T-helper 2 cell treated with Interferon-gamma antibody and Interleukin-4, amounts not matched to agents 5 μg/mL and 100 μg/mL, for 36 hours (primary cell): ENCODE measurements at regions not wholly inside any gene's neighbourhood (a gene's known extent, or its start where the extent isn't known, plus 50 kb on each side); places are given as distances from the start of the nearest gene placed in this dataset.

Experiments
- DNase-seq: peaks from one replicate; pipeline ENCODE4 v3.0.0; 2021; ENCODE audit warnings: low spot score
- H3K27ac Mint-ChIP-seq: one replicate; pipeline ENCODE4 v1.8.0; 2021; ENCODE audit warnings: mild to moderate bottlenecking, mixed read lengths
- H3K27me3 Mint-ChIP-seq: one replicate; pipeline ENCODE4 v1.8.0; 2021; ENCODE audit warnings: low read depth, mixed read lengths
- H3K36me3 Mint-ChIP-seq: one replicate; pipeline ENCODE4 v1.8.0; 2021; ENCODE audit warnings: low read depth, mixed read lengths
- H3K4me1 Mint-ChIP-seq: one replicate; pipeline ENCODE4 v1.8.0; 2021; ENCODE audit warnings: low read depth, mixed read lengths
- H3K4me3 Mint-ChIP-seq: one replicate; pipeline ENCODE4 v1.8.0; 2022; ENCODE audit warnings: mild to moderate bottlenecking, moderate library complexity, mixed read lengths
- H3K9me3 Mint-ChIP-seq: one replicate; pipeline ENCODE4 v1.8.0; 2021; ENCODE audit warnings: mixed read lengths

GRCh38 chr3:103410231-103410630 lies 975.4 kb downstream of the ZPLD1 start:
- no peak for DNase-seq
- Mint-ChIP-seq H3K27ac (no peak overlapping the region), H3K27me3 (no peaks in the 10 kb centered on the region), H3K9me3 (no peaks in the 10 kb centered on the region), H3K4me1 (no peaks in the 10 kb centered on the region), H3K4me3 (no peak overlapping the region), H3K36me3 (no peaks in the 10 kb centered on the region)

- Mint-ChIP-seq H3K27ac (no peak overlapping the region), H3K4me3 (no peak overlapping the region)
Measured at GRCh38 chr3:103421460-103421859, 986.6 kb downstream of the ZPLD1 start.

GRCh38 chr3:103437883-103438282 lies 1003.1 kb downstream of the ZPLD1 start:
- peaks cover 10% of the 10 kb centered on the region for H3K9me3 Mint-ChIP-seq
- no peak overlapping the region for H3K4me3 Mint-ChIP-seq
- no peaks in the 10 kb centered on the region for H3K27me3 Mint-ChIP-seq
- no peaks in the 10 kb centered on the region for H3K36me3 Mint-ChIP-seq
- DNase-seq, result no peak
- H3K4me1 Mint-ChIP-seq, result no peaks in the 10 kb centered on the region
- no peak overlapping the region for H3K27ac Mint-ChIP-seq

More at GRCh38 chr3:103421460-103421859, 986.6 kb downstream of the ZPLD1 start:
- H3K4me1 Mint-ChIP-seq, result no peaks in the 10 kb centered on the region
- no peaks in the 10 kb centered on the region for H3K36me3 Mint-ChIP-seq
- peaks cover 4% of the 10 kb centered on the region for H3K9me3 Mint-ChIP-seq
- no peak for DNase-seq
- H3K27me3 Mint-ChIP-seq, result no peaks in the 10 kb centered on the region

GRCh38 chr3:103440539-103441203 lies 1005.9 kb downstream of the ZPLD1 start:
- Mint-ChIP-seq H3K9me3 (peaks cover 10% of the 10 kb centered on the region), H3K4me3 (no peak overlapping the region), H3K36me3 (no peaks in the 10 kb centered on the region), H3K4me1 (no peaks in the 10 kb centered on the region), H3K27me3 (no peaks in the 10 kb centered on the region), H3K27ac (no peak overlapping the region)
- no peak for DNase-seq

- Mint-ChIP-seq H3K9me3 (peaks cover 7% of the 10 kb centered on the region), H3K4me3 (no peak overlapping the region), H3K27me3 (no peaks in the 10 kb centered on the region), H3K27ac (no peak overlapping the region), H3K4me1 (no peaks in the 10 kb centered on the region), H3K36me3 (no peaks in the 10 kb centered on the region)
- DNase-seq, result no peak
Measured at GRCh38 chr3:103446953-103447629, 1012.3 kb downstream of the ZPLD1 start.

- Mint-ChIP-seq H3K27me3 (no peaks in the 10 kb centered on the region), H3K4me3 (no peak overlapping the region), H3K27ac (no peak overlapping the region), H3K4me1 (no peaks in the 10 kb centered on the region), H3K9me3 (no peaks in the 10 kb centered on the region), H3K36me3 (no peaks in the 10 kb centered on the region)
- DNase-seq, result no peak
Measured at GRCh38 chr3:103453152-103453551, 1018.3 kb downstream of the ZPLD1 start.

- H3K27ac Mint-ChIP-seq, result no peak overlapping the region
- H3K36me3 Mint-ChIP-seq, result no peaks in the 10 kb centered on the region
- no peak for DNase-seq
- H3K9me3 Mint-ChIP-seq, result peaks cover 15% of the 10 kb centered on the region
- no peak overlapping the region for H3K4me3 Mint-ChIP-seq
- H3K27me3 Mint-ChIP-seq, result no peaks in the 10 kb centered on the region
- no peaks in the 10 kb centered on the region for H3K4me1 Mint-ChIP-seq
Measured at GRCh38 chr3:103459815-103460214, 1025.0 kb downstream of the ZPLD1 start.

- no peak overlapping the region for H3K4me3 Mint-ChIP-seq
- no peak overlapping the region for H3K27ac Mint-ChIP-seq
- no peak for DNase-seq
- no peaks in the 10 kb centered on the region for H3K4me1 Mint-ChIP-seq
- H3K27me3 Mint-ChIP-seq, result no peaks in the 10 kb centered on the region
- H3K9me3 Mint-ChIP-seq, result peaks cover 11% of the 10 kb centered on the region
- H3K36me3 Mint-ChIP-seq, result no peaks in the 10 kb centered on the region
Measured at GRCh38 chr3:103470498-103470897, 1035.7 kb downstream of the ZPLD1 start.

- Mint-ChIP-seq H3K4me1 (no peaks in the 10 kb centered on the region), H3K4me3 (no peak overlapping the region), H3K9me3 (peaks cover 8% of the 10 kb centered on the region), H3K27me3 (no peaks in the 10 kb centered on the region), H3K36me3 (no peaks in the 10 kb centered on the region), H3K27ac (no peak overlapping the region)
- no peak for DNase-seq
Measured at GRCh38 chr3:103494011-103494410, 1059.2 kb downstream of the ZPLD1 start.

GRCh38 chr3:103494512-103494911 lies 1059.7 kb downstream of the ZPLD1 start:
- Mint-ChIP-seq H3K27ac (no peak overlapping the region), H3K4me3 (no peak overlapping the region), H3K4me1 (no peaks in the 10 kb centered on the region), H3K9me3 (peaks cover 4% of the 10 kb centered on the region), H3K36me3 (no peaks in the 10 kb centered on the region), H3K27me3 (no peaks in the 10 kb centered on the region)
- DNase-seq, result no peak

- no peak for DNase-seq
- Mint-ChIP-seq H3K4me1 (no peaks in the 10 kb centered on the region), H3K36me3 (no peaks in the 10 kb centered on the region), H3K27me3 (no peaks in the 10 kb centered on the region), H3K4me3 (no peak overlapping the region), H3K27ac (no peak overlapping the region), H3K9me3 (peaks cover 6% of the 10 kb centered on the region)
Measured at GRCh38 chr3:103495186-103495585, 1060.4 kb downstream of the ZPLD1 start.

GRCh38 chr3:103499132-103499900 lies 1064.5 kb downstream of the ZPLD1 start:
- Mint-ChIP-seq H3K27me3 (no peaks in the 10 kb centered on the region), H3K9me3 (peaks cover 10% of the 10 kb centered on the region), H3K27ac (no peak overlapping the region), H3K4me1 (no peaks in the 10 kb centered on the region), H3K4me3 (no peak overlapping the region), H3K36me3 (no peaks in the 10 kb centered on the region)
- DNase-seq, result no peak

- no peak for DNase-seq
- Mint-ChIP-seq H3K4me3 (no peak overlapping the region), H3K36me3 (no peaks in the 10 kb centered on the region), H3K9me3 (peaks cover 10% of the 10 kb centered on the region), H3K4me1 (no peaks in the 10 kb centered on the region), H3K27me3 (no peaks in the 10 kb centered on the region), H3K27ac (no peak overlapping the region)
Measured at GRCh38 chr3:103499967-103500366, 1065.2 kb downstream of the ZPLD1 start.

- no peak overlapping the region for H3K4me3 Mint-ChIP-seq
- H3K27ac Mint-ChIP-seq, result no peak overlapping the region
- peaks cover 5% of the 10 kb centered on the region for H3K9me3 Mint-ChIP-seq
- no peaks in the 10 kb centered on the region for H3K27me3 Mint-ChIP-seq
- no peaks in the 10 kb centered on the region for H3K4me1 Mint-ChIP-seq
- no peaks in the 10 kb centered on the region for H3K36me3 Mint-ChIP-seq
- DNase-seq, result no peak
Measured at GRCh38 chr3:103510760-103511159, 1075.9 kb downstream of the ZPLD1 start.
